HG02840 (cell line): ENCODE measurements at regions not wholly inside any gene's neighbourhood (a gene's known extent, or its start where the extent isn't known, plus 50 kb on each side); places are given as distances from the start of the nearest gene placed in this dataset.

Experiments used
- ATAC-seq: cut with Tn5 transposase; IDR thresholded peaks from one replicate; pipeline ENCODE4 v1.9.1; 2021; ENCODE audit warnings: mild to moderate bottlenecking, moderate library complexity, moderate number of reproducible peaks; ENCODE audit not compliant: unreplicated experiment, low FRiP score

DNA sequence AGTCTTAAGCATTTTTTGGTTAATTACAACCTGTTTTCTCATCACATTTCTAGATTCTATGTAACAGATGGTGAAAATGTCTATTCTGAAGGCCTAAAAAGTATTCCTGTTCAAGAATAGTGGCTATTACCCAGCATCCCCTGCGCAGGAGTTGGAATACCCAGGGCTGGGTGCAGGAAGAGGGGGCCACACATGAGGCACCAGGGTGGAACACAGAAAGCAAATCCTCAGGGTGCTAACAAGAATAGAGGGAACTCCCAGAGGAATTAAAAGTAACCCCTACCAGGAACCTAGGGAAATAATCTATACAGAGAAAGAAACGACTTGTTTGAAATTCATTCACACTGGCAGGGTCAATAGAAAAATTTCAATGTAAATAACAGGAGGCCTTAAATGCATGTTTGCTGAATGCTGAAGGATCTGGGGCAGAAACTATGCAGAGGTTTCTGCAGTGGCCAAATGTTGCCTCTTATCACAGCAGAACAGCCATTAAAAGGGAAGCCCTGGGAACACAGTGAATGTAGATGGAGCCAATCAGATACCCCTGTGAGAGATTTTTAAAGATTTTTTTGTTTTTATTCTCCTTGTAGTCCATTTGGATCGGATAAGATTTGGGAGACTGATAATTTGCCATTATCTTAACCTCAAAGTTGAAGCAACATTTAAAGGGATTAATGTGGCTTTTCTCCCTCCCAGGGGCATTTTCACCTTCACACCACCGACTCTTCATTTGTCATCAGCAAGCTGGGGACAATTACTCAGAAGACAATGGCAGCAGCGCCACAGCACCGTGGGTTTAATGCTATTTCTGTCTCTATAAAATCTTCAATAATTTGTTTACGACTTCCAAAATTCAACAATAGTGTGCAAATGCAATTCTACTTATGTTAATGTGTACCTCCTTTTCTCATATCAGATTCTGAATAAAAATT lies 196.0 kb upstream of the PSMD7 start:
- ATAC-seq, result no peak

DNA sequence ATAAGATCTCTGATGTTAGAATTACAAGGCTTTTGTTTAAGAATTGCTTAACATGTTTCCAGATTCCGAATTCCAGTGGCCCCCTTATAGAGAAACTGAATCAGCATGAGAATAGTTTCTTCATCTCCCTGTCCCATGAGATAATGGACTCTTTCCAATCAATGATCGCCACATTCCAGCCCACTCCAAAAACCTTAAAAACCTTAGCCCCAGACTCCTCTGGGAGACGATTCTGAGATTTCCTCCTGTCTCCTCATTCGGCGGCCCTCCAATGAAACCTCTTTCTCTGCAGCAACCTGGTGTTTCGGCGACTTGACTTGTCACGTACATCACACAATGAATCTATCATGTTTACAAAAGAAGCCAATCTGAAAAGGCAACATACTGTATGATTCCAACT lies 197.1 kb upstream of the PSMD7 start:
- no peak for ATAC-seq

DNA sequence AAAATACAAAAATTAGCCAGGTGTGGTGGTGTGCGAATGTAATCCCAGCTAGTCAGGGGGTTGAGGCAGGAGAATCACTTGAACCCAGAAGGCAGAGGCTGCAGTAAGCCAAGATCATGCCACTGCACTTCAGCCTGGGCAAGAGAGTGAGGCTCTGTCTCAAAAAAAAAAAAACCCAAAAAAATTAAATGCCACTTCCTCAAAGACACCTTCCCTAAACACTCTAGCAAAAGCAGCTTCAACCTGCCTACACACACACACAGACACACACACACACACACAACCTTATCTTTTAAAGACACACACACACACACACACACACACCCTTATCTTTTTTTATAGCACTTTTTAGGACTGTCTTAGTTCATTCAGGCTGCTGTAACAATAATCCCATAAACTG lies 201.7 kb upstream of the PSMD7 start:
- ATAC-seq, result no peak

DNA sequence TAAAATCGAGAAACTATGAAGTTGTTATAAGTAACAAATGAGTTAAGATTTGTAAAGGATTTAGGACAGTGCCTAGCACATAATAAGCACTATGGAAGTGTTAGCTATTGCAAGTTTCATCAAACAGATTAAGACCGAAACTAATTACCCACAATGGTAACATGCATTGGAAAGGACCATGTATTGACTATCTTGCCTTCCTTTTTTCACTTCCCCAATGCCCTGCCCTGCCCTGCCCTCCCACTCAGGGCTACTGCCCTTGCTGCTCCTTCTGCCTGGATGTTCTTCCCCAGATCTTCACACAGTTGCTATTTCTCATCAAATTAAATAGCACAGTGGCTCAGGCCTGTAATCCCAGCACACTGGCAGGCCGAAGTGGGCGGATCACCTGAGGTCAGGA lies 202.1 kb upstream of the PSMD7 start:
- no peak for ATAC-seq

DNA sequence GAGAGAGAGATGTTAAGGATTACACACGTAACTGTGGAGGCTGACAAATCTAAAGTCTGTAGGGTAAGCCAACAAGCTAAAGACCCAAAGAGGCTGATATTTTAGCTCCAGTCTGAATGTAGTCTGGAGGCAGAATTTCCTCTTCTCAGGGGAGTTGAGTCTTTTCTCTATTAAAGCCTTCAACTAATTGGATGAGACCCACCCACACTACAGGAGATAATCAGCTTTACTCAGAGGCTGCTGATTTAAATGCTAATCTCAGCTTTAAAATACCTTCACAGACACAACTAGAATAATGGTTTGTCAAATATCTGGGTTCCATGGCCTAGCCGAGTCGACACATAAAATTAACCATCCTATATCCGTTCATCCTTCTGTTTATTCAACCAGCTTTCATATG lies 204.3 kb upstream of the PSMD7 start:
- ATAC-seq, result no peak

DNA sequence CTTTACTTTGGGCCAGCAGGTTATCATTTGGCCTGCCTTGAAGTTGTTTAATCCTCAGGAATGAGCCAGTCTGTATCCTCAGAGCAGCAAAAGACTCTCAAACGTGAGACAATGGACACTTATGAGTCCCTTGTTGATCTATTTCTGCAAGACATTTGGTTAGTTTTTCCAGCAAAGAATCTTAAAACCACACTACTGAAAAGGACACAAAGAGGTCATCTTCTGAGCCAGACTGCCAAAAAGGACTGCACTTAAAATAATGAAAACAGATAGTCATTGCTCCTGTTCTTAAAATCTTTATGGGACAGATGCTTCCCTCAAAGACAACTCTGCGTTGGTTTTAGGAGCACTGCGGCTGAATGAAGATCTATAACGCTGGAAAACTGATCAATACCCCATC lies 205.7 kb upstream of the PSMD7 start:
- ATAC-seq, result no peak

DNA sequence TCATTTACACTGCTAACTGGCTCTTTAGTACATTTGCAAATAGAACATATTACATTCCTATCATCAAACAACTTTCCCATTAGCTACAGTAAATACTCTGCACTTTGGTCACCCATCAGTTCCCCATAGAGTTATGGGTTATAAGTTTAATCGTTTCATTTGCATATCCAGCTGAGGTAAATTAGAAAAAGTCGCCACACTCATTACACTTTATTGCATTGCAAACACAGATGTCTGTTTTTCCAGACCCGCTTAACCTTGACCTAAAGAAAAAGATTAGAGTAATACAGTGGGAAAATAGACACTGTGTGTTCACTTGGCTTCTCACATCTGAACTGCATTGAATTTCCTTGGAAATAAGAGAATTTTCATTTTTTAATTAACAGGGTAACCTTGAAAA lies 213.1 kb upstream of the PSMD7 start:
- ATAC-seq, result no peak

DNA sequence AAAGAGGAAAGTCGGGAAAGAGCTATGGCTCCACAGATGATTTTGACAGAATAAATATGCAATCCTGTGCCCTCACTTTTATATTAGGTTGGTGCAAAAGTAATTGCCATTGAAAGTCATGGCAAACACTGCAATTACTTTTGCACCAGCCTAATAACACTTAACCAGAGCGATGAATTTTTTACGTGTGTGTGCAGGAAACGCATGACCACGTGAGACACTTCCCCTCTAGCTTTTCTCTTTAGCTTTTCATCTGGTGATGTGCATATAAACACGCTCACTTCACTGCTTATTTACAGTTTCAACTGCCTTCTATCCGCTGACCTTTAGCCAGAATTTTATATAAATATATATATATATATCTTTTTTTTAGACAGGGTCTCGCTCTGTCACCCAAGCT lies 216.3 kb upstream of the PSMD7 start:
- ATAC-seq, result no peak

DNA sequence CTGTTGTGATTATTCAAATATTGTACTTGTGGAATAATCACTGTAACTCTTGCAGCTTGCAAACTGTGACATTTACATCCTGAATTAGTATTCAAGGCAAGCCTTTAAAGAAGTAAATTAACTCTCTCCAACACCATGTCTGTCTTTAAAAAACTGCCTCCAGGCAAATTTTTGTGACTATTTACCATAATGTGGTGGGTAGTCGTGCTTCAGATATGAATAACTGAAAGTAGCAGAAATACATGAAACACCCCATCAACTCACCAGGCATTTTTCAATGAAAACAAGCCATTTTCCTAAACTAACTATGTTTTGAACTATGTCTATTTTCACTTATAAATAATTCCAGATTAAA lies 217.4 kb upstream of the PSMD7 start:
- peak; percentile 67 for ATAC-seq

DNA sequence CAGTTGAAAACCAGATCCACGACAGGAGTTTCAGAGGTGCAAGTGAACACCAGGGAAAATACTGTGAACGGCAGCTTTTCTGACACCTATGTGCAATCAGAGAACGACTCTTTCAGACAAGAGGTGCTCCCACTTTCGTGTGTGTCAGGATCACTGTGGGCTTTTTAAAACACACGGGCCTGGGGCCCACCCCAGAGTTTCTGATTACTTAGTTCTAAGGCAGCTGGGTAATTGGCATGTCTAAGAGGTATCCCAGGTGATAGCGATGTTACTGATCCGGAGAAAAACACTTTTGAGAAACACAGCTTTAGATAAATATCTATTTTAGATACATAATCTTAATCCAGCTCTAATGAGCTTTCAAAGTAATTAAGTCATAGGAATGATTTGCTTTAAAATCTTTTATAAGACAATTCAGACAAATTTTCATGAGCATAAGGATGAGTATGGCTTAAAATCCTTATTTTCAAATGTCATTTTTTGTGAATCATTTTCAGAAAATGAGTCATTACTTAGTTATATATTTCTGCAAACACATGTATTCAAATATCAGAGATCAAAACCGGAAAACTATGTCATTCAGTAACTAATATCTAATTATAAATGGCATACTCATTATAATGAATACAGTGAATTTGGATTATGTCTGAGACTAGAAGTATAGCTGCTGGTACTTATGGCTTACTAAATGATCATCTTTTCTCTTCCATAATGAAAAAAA lies 217.9 kb upstream of the PSMD7 start:
- peak; percentile 65 for ATAC-seq

DNA sequence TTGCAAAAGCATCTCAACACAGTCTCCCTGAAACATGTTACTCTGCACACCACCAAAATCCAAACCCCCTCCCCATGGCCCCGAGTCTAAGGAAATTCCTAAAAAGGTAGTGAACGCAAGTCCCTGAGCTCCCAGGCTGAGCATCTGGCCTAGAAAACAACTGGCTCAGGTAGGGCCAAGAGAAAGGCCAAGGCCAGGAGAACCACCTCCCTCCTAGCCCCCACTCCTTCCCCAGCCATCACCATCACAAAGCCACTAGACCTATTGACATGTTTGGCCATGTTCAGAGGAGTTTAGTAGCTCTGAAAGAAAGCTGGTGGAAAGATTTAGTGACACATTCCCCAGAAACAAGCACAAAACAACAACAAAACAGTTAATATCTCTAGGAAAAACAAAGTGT lies 220.0 kb upstream of the PSMD7 start:
- no peak for ATAC-seq

DNA sequence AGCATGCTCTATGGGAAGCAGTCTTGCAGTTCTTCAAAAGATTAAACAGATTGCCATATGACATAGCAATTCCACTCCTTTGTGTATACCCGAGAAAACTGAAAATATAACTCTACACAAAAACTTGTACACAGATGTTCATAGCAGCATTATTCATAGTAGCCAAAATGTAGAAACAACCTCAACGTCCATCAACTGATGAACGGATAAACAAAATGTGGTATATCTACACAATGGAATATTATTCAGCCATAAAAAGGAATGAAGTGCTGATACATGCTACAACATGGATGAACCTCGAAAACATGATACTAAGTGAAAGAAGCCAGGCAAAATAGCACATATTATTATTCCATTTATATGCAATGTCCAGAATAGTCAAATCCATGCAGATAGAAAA lies 221.2 kb upstream of the PSMD7 start:
- ATAC-seq, result no peak

DNA sequence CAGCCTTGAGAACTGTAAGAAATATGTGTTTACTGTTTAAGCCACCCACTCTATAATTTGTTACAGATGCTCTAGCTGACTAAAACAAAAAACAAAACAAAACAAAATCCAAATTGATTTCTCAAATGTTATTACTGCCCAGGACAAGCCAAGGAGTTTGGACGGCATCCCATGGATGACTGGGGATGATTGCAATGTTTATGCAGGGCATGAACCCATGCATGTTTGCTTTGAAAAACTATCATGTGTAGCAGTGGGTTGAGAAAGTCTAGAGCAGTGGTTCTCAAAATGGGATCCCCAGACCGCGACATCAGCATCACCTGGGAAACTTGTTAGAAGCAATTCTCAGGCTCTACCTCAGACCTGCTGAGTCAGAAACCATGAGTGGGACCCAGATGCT lies 223.2 kb upstream of the PSMD7 start:
- ATAC-seq, result no peak

DNA sequence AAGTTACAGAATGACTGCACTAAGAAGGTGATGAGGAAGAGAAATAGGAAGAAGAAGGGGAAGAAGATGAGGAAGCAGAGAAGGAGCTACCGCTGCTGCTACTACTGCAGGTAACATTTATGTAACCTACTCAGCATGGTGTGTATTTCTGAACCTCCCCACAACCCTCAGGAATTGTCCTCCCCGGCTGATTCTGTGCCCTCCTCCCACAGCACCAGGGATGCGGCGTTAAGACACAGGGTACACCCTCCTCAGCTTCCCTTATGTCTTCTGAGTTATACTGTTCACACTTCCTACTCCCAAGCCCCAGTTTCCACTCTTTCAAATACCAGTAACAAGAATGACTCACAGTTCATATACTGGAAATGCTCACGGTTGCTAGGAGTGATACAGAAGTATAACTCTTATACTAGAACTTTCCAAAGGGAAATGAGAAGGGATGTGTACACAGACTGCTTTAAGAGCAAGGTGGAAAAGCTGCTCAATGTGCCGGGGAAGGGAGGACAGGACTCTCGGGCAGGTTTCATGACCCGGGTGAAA lies 224.5 kb upstream of the PSMD7 start:
- ATAC-seq, result no peak

DNA sequence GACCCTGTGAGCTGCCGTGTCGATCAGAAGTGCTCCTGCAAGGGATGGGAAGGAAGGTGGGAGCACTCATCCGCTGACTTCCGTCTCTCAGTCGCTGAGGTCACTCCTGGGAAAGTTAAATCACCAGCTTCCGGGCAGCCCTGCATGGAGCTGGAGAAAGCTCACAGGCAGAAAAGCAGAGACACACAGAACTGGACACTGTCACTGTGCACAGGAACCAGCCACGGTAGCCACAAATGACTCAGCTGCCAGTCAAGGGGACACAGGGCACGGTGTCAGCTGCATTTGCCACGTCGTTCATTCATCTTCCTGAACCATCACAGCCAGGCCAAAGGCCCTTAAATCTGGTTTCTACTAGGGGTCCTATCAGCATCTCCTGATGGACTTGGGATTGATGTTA lies 226.4 kb upstream of the PSMD7 start:
- ATAC-seq, result no peak

DNA sequence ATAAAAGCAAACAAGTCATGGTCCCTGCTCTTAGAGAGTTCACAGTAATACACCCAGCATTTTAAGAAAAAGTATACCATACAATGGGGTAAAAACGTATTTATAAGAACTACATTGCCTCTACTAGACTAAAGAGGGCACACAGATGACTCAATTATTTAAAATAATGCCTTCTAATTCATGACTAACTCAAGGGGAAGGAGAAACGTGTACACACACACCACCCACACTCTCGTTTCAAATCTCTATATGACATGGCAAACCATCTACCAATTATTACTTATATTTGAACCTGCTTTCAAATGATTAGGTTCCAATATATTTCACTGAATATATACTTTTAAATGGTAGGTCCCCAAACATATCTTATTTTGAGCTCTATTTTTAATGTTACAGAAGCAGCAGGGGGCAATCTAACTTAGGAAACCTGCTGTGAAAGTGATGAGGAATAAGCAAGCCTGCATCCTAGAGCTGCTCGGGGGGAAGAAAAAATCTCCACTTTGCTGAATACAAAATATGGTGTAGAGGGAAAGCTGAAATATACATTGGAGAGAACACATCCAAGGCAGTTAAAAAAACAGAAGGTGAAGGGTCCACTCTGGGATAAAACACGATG lies 232.4 kb upstream of the PSMD7 start:
- ATAC-seq, result no peak

DNA sequence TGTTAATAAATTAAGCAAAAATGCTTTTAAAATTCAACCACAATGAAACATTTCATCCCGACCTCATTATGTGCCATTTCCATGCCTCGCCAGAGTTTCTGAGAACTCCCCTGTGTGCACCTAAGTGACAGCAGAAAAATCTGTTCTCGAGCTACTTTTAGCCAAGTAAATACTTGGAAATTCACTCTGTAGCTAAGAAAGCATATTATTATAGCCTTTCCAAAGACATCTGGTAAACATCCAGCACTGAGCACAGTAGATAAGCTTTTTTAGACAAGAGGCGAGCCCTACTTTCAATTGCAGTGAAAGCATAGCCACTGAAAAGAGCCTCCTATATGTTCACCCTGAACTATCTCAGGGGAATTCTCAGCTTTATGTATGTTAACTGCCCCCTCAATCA lies 242.8 kb upstream of the PSMD7 start:
- no peak for ATAC-seq

DNA sequence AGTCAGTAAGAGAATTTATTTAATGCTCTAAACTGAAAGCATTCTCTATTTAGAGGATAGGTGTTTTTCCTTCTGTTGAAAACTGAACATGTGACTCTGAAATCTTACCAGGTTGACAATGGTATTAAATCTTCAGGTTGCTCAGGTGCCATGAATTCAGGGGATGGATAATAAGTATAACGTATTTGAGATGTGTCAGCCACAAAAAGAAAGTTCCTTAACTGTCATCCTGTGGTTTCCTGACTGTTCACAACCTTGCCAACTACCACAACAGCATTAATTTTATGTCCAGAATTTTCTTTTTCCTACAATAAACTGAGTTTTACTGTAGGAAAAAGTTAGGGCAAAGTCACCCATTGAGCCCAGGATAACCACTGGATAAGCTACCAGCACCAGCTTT lies 243.3 kb upstream of the PSMD7 start:
- ATAC-seq, result no peak

DNA sequence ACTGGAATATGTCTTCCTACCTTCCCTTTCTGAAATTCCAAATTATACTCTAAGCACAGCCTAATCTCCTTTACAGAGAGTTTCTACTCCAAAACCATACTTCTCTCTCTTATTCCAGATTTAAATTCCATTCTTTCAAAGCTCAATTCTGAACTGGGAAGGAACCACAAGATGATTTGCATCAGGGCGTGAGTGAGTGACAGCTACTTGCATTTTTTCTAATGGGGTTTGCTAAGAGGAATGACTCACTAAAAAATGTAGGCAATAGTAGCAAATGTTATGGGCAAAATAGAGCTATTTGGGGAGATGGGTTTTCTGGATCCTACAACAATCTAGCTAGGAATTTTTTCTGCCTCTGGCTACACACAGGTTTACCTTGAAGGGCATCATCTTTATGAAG lies 244.6 kb upstream of the PSMD7 start:
- no peak for ATAC-seq

DNA sequence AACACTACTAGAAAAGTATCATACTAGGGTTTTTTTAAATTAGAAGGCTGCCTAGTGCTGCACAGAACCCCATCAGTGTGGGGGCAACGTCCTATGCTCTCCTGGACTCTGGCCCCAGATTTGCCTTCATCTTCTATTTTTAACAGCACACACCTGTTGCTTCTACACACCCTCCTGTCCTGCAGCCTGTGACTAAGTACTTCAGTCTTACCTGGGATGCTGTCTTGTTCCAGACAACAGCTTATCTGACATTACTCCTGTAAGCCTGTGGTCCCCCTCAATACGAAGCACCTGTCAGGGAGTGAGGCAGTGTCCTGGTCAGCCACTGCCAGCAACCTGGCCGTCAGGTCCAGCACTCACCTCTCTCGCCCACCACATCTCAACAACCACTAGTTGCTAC lies 247.6 kb upstream of the PSMD7 start:
- ATAC-seq, result no peak

DNA sequence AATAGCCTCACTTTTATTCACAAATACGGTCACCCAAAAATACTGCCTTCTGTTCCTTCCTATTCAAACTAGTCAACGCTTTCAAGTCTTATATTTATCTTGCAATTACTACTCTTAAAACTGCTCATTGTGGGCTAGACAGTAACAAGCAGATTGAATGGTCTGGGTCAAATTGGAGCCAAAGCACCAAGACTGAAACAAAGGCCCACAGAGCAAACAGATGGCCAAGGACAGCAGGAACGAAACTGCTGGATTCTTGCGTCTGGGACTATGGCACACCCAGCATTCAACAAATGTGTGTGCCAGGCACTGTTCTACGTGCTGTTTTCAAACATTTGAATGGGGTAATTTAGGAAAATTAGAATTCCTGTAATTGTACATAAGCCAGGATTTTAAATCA lies 250.1 kb upstream of the PSMD7 start:
- no peak for ATAC-seq
